ENCODE measurements at regions not wholly inside any gene's neighbourhood (a gene's known extent, or its start where the extent isn't known, plus 50 kb on each side); places are given as distances from the start of the nearest gene placed in this dataset.
"Not testable (repeated sequence)": the region's sequence is repeated elsewhere in the genome, so short reads cannot be mapped to it uniquely, and the experiment has no call there.

DNA sequence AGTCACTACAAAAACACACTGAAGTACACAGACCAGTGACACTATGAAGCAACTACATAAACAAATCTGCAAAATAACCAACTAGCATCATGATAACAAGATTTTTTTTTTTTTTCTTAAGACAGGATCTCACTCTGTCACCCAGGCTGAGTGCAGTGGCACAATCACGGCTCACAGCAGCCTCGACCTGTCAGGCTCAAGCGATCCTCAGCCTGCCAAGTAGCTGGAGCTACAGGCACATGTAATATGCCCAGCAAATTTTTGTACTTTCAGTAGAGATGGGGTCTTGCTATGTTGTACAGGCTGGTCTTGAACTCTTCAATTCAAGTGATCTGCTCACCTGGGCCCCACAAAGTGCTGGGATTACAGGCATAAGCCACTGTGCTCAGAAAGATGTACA is 140.5 kb downstream of the GOLGA6L6 start:
- not testable (repeated sequence) for DNase-seq, H3K9me2 ChIP-seq

DNA sequence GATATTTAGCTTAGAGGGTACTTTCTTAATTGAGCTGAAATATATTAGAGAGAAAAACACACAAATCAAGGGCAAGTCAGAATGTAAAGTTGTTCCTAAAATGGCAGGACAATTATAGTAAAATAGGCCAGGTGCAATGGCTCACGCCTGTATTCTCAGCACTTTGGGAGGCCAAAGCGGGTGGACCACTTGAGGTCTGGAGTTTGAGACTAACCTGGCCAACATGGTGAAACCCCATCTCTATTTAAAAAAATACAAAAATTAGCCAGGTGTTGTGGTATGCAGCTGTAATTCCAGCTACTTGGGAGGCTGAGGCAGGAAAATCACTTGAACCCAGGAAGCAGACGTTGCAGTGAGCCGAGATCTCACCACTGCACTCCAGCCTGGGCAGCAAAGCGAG is 142.9 kb downstream of the GOLGA6L6 start:
- H4K20me1 ChIP-seq (ENCODE audit: insufficient read depth); H3K4me2 ChIP-seq; H3K9me3 ChIP-seq; H3K27me3 ChIP-seq (ENCODE audit: insufficient read depth); H3K79me2 ChIP-seq (ENCODE audit: insufficient read depth); H3K4me3 ChIP-seq (ENCODE audit: low read depth in 2 of 2, low read length in 1 of 2); H3K9ac ChIP-seq; H3K4me1 ChIP-seq (ENCODE audit: control insufficient read depth in 1 of 2, insufficient read depth in 2 of 2, low read depth in 1 of 2, low read length in 1 of 2); H2AFZ ChIP-seq (ENCODE audit: low read depth); H3F3A ChIP-seq (replicated peaks; ENCODE audit: insufficient read depth); DNase-seq; H3K27ac ChIP-seq (ENCODE audit: low read depth in 2 of 2, low read length in 1 of 2); H3K36me3 ChIP-seq (replicated peaks in 1 of 2; ENCODE audit: control insufficient read depth in 1 of 2, insufficient read depth in 2 of 2, low read length in 1 of 2); CTCF ChIA-PET; POLR2A ChIA-PET; H3K9me2 ChIP-seq: not testable (repeated sequence)
- 60% methylated on average over 5 of the region's 5 CpGs for whole genome bisulfite sequencing (ENCODE audit: low lambda C conversion rate)

More for the DNA sequence above, 140.5 kb downstream of the GOLGA6L6 start:
- H3K9ac ChIP-seq; H3F3A ChIP-seq (replicated peaks; ENCODE audit: insufficient read depth); H4K20me1 ChIP-seq (ENCODE audit: insufficient read depth); H3K4me3 ChIP-seq (ENCODE audit: low read depth in 2 of 2, low read length in 1 of 2); H3K36me3 ChIP-seq (replicated peaks in 1 of 2; ENCODE audit: control insufficient read depth in 1 of 2, insufficient read depth in 2 of 2, low read length in 1 of 2); H3K4me2 ChIP-seq; H3K27me3 ChIP-seq (ENCODE audit: insufficient read depth); H3K79me2 ChIP-seq (ENCODE audit: insufficient read depth); H3K4me1 ChIP-seq (ENCODE audit: control insufficient read depth in 1 of 2, insufficient read depth in 2 of 2, low read depth in 1 of 2, low read length in 1 of 2); CTCF ChIA-PET; H3K27ac ChIP-seq (ENCODE audit: low read depth in 2 of 2, low read length in 1 of 2); H2AFZ ChIP-seq (ENCODE audit: low read depth); H3K9me3 ChIP-seq; POLR2A ChIA-PET: not testable (repeated sequence)
- WGBS (ENCODE audit: low lambda C conversion rate): 69% methylated on average over 3 of the region's 3 CpGs

DNA sequence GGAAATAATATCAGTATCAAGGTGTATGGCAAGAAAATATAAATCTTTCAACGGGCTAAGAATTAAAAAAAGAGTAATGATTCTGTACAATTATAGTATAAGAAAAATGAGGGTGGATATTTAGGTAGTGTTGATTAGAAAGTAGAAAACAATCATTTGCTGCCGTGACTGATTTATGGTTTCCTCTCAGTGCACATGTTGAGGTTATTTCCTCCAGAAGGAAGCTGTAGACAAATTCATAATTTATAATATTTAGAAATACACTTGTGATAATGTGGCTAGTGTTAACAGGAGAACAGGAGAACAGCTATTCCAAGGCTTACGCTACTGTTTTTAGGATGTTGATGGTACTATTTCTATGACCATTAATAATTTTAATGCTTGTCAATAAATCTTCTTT is 153.4 kb downstream of the GOLGA6L6 start:
- CTCF ChIA-PET; H3K9me3 ChIP-seq; H3K4me2 ChIP-seq; H3F3A ChIP-seq (replicated peaks; ENCODE audit: insufficient read depth); H3K4me1 ChIP-seq (ENCODE audit: control insufficient read depth in 1 of 2, insufficient read depth in 2 of 2, low read depth in 1 of 2, low read length in 1 of 2); POLR2A ChIA-PET; H2AFZ ChIP-seq (ENCODE audit: low read depth); H3K27me3 ChIP-seq (ENCODE audit: insufficient read depth); H3K9ac ChIP-seq; H3K27ac ChIP-seq (ENCODE audit: low read depth in 2 of 2, low read length in 1 of 2); H4K20me1 ChIP-seq (ENCODE audit: insufficient read depth); H3K9me2 ChIP-seq; H3K4me3 ChIP-seq (ENCODE audit: low read depth in 2 of 2, low read length in 1 of 2); H3K79me2 ChIP-seq (ENCODE audit: insufficient read depth); DNase-seq: not testable (repeated sequence)
- H3K36me3 ChIP-seq (replicated peaks in 1 of 2; ENCODE audit: control insufficient read depth in 1 of 2, insufficient read depth in 2 of 2, low read length in 1 of 2): peaks cover 13 to 30% of the 10 kb centered on the region in 2 experiments
- 33% methylated on average over 3 of the region's 3 CpGs for WGBS (ENCODE audit: low lambda C conversion rate)

DNA sequence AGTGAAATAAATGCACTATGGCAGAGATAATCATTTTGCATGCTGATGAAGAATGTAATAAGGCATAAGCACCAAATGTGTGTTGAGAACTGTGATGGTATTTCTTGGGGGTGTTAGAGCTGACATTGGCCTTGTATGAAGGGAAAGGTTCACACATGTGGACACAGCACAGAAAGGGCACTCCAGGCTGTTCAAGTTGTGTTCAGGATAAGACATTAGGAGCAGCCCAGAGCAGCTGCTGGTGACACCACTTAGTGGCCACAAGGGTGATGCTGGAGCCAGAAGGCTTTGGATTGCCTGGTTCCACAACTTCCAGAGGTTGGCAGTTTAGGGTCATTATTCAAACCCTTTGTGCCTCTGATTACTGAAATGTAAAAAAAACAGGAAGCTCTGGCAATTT is 155.4 kb downstream of the GOLGA6L6 start:
- Histone ChIP-seq H4K20me1 (ENCODE audit: insufficient read depth) (no peaks in the 10 kb centered on the region), H3K9me2 (no peaks in the 10 kb centered on the region), H3K27me3 (ENCODE audit: insufficient read depth) (no peaks in the 10 kb centered on the region), H3K27ac (ENCODE audit: low read depth in 2 of 2, low read length in 1 of 2) (no peak overlapping the region), H3K36me3 (replicated peaks in 1 of 2; ENCODE audit: control insufficient read depth in 1 of 2, insufficient read depth in 2 of 2, low read length in 1 of 2) (peaks cover 16 to 26% of the 10 kb centered on the region in 2 experiments), H2AFZ (ENCODE audit: low read depth) (no peak overlapping the region), H3K4me2 (no peak overlapping the region), H3K4me1 (ENCODE audit: control insufficient read depth in 1 of 2, insufficient read depth in 2 of 2, low read depth in 1 of 2, low read length in 1 of 2) (peaks cover 0 to 3% of the 10 kb centered on the region in 2 experiments; a peak in 2 of 4 replicates), H3F3A (replicated peaks; ENCODE audit: insufficient read depth) (no peaks in the 10 kb centered on the region), H3K79me2 (ENCODE audit: insufficient read depth) (no peaks in the 10 kb centered on the region), H3K9ac (no peak overlapping the region), H3K4me3 (ENCODE audit: low read depth in 2 of 2, low read length in 1 of 2) (no peak overlapping the region), H3K9me3 (0 out of 2 replicates have a peak, but pooled peaks cover 4% of the 10 kb centered on the region)
- no peak for DNase-seq
- CTCF ChIA-PET: interaction anchor here (1.3 kb wide), 1 partner anchor 29 kb away, joined by 3 read pairs; no protein-coding TSS in a partner anchor
- POLR2A ChIA-PET: no interaction called here
- TF ChIP-seq FOXJ3 (CRISPR knock-in tag; IDR thresholded peaks at IDR 0.05) (no peak), RAD21 (IDR thresholded peaks at IDR 0.05; ENCODE audit: low read length) (no peak), FOSL2 (IDR thresholded peaks at IDR 0.05; ENCODE audit: borderline replicate concordance, low read depth) (no peak), NFIC (IDR thresholded peaks at IDR 0.05; ENCODE audit: borderline replicate concordance) (no peak), JUND (IDR thresholded peaks at IDR 0.05) (no peak), MAX (IDR thresholded peaks at IDR 0.05; ENCODE audit: low read depth) (no peak), POLR2AphosphoS5 (IDR thresholded peaks at IDR 0.05; ENCODE audit: low read depth, low read length) (no peak), RCOR1 (IDR thresholded peaks at IDR 0.05; ENCODE audit: low read length) (no peak), MXI1 (IDR thresholded peaks at IDR 0.05; ENCODE audit: low read depth, low read length) (no peak), PBX3 (IDR thresholded peaks at IDR 0.05) (no peak), TCF12 (IDR thresholded peaks at IDR 0.05) (no peak), TAF1 (IDR thresholded peaks at IDR 0.05; ENCODE audit: borderline replicate concordance, low read depth, low read length) (no peak), RFX5 (IDR thresholded peaks at IDR 0.05; ENCODE audit: low read length) (no peak), GABPA (IDR thresholded peaks at IDR 0.05; ENCODE audit: low read depth) (no peak), USF1 (IDR thresholded peaks at IDR 0.05; ENCODE audit: borderline replicate concordance, low read depth) (no peak), EZH2phosphoT487 (IDR thresholded peaks at IDR 0.05; ENCODE audit: borderline replicate concordance, low read depth) (no peak)
- TF ChIP-seq, protein P1, sequence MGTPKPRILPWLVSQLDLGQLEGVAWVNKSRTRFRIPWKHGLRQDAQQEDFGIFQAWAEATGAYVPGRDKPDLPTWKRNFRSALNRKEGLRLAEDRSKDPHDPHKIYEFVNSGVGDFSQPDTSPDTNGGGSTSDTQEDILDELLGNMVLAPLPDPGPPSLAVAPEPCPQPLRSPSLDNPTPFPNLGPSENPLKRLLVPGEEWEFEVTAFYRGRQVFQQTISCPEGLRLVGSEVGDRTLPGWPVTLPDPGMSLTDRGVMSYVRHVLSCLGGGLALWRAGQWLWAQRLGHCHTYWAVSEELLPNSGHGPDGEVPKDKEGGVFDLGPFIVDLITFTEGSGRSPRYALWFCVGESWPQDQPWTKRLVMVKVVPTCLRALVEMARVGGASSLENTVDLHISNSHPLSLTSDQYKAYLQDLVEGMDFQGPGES (IDR thresholded peaks at IDR 0.05; ENCODE audit: low read depth, low read length): no peak
